ENCODE measurements at regions not wholly inside any gene's neighbourhood (a gene's known extent, or its start where the extent isn't known, plus 50 kb on each side); places are given as distances from the start of the nearest gene placed in this dataset.

DNA sequence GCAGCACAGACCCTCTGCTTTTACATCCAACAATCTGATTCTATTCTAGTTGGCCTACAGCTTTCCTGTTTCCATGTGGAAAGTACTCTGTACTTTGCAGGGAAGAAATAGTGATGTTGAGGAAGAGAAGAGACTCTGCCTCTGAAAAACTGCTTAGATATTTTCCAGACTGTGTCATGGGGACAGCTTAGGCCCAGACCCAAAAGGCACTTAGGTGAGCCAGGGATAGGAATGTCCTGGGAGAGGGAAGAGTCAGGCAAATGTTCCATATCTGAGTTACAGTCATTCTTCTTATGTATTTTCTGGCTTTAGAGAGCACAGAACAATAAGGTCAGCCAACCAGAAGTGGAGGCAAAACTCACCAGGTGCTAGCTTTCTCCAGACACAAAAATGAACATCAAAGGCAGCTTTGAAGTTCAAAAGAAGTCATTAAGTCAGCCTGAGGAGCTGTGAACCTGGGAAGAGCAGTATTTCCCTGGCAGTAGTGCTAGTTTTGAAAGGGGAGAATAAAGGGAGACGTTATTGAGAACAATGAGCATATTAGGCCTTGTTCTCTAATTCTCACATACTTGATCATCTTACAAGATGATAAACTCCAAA, 199.7 kb upstream of the LMNTD1 start:
- H3K27me3 ChIP-seq = no peaks in the 10 kb centered on the region
- H3K36me3 ChIP-seq = no peaks in the 10 kb centered on the region
- H3K27ac ChIP-seq = no peak overlapping the region
- TF ChIP-seq, protein P1, sequence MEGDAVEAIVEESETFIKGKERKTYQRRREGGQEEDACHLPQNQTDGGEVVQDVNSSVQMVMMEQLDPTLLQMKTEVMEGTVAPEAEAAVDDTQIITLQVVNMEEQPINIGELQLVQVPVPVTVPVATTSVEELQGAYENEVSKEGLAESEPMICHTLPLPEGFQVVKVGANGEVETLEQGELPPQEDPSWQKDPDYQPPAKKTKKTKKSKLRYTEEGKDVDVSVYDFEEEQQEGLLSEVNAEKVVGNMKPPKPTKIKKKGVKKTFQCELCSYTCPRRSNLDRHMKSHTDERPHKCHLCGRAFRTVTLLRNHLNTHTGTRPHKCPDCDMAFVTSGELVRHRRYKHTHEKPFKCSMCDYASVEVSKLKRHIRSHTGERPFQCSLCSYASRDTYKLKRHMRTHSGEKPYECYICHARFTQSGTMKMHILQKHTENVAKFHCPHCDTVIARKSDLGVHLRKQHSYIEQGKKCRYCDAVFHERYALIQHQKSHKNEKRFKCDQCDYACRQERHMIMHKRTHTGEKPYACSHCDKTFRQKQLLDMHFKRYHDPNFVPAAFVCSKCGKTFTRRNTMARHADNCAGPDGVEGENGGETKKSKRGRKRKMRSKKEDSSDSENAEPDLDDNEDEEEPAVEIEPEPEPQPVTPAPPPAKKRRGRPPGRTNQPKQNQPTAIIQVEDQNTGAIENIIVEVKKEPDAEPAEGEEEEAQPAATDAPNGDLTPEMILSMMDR (IDR thresholded peaks at IDR 0.05) = no peak
- TF ChIP-seq POLR2A (IDR thresholded peaks at IDR 0.05) = no peak
- intact Hi-C loops (cut with DNase I; ENCODE audit: low total_unique reads) = no loop called here
- no peaks in the 10 kb centered on the region for H3K9me3 ChIP-seq
- no peak overlapping the region for H3K4me3 ChIP-seq
- H3K4me1 ChIP-seq = no peaks in the 10 kb centered on the region
- no peak for DNase-seq

DNA sequence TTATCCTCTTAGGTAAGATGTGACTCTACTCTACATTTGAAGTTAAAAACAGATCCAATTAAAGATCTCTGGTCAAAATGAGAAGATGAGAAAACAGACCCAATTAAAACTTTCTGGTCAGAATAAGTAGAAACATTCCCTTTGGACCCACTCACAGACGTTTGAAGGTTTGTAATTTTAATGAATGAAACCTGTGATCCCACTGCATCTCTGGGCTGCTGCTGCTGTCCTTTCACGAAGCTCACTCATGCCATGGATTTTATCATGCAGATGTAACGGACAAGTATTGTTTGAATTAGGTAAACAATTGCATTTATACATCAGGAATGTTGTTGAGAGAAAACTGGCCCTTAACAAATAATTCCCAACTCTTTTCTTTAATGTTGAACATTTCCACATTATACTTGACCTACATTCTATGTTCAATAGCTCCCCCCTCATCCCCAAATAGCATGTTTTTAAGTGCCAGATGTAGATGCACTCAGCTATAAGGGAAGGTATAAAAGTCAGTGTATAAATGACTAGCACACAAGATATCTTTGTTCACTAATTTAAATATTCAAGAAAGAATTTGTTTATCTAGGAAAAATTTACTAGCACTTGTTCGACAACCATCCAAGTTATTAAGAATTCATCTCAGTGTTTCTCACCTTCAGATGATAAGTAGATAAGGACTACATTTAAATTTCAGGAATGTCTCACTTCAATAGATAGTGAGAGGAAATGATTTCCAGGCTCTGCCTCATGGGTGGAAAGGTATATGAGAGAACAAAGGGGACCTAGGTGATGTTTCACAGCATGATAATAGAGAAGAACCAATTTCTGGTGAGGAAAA, 202.3 kb upstream of the LMNTD1 start:
- Histone ChIP-seq H3K9me3 (no peaks in the 10 kb centered on the region), H3K36me3 (no peaks in the 10 kb centered on the region), H3K4me3 (no peak overlapping the region), H3K27me3 (no peaks in the 10 kb centered on the region), H3K27ac (no peak overlapping the region), H3K4me1 (no peaks in the 10 kb centered on the region)
- intact Hi-C loops (cut with DNase I; ENCODE audit: low total_unique reads) = no loop called here
- TF ChIP-seq, protein P1 (IDR thresholded peaks at IDR 0.05) = no peak
- no peak for TF ChIP-seq POLR2A (IDR thresholded peaks at IDR 0.05)
- DNase-seq = no peak

DNA sequence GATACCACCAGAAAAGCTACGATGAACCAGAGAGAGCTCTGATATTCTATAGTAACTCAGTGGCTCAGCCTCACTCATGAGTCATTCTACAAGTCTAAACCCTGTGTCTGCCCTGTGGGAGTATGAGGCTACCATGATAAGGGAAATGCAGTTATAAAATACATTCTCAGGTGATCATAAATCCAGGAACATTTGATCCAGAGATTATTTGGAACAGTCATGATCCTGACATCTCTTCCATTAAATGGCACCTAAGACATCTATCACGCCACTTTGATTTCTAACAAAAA, 202.6 kb upstream of the RASSF8 start:
- TF ChIP-seq, protein P1 (IDR thresholded peaks at IDR 0.05) = no peak
- no peak for TF ChIP-seq POLR2A (IDR thresholded peaks at IDR 0.05)
- intact Hi-C loops (cut with DNase I; ENCODE audit: low total_unique reads) = no loop called here
- H3K36me3 ChIP-seq = no peaks in the 10 kb centered on the region
- H3K27ac ChIP-seq = no peak overlapping the region
- no peaks in the 10 kb centered on the region for H3K9me3 ChIP-seq
- H3K4me3 ChIP-seq = no peak overlapping the region
- no peaks in the 10 kb centered on the region for H3K4me1 ChIP-seq
- H3K27me3 ChIP-seq = no peaks in the 10 kb centered on the region
- DNase-seq = no peak

DNA sequence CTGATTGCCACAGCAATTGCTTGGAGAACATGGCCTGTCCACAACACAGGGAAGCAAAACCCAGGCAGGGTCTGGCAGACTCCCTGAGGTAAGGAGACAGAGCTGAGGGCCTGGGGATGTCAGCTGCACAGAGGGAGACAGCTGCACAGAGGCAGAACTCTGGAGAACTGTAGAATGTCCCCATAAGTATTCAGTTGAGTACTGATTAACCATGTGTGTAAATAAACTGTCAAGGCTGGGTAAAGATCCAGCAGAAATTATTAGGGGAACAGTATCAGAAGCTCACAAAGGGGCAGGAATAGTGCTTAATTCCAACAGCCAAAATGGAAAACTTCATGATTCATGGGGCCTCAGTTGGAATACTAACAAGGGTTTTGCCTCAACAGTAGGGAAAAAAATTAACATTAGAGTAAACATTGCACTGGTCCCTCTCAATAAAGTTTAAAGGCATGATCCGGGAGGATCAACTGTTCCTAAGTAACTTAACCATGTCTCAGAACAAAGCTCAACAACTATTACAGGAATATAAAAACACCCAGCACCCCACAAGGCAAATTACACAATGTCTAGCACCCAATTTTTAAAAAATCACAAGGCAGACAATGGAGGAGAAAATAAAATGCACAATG, 201.3 kb upstream of the RASSF8 start:
- TF ChIP-seq POLR2A (IDR thresholded peaks at IDR 0.05) = no peak
- TF ChIP-seq, protein P1 (IDR thresholded peaks at IDR 0.05) = no peak
- Histone ChIP-seq H3K4me1 (no peaks in the 10 kb centered on the region), H3K27ac (no peak overlapping the region), H3K27me3 (no peaks in the 10 kb centered on the region), H3K36me3 (no peaks in the 10 kb centered on the region), H3K9me3 (no peaks in the 10 kb centered on the region), H3K4me3 (no peak overlapping the region)
- intact Hi-C loops (cut with DNase I; ENCODE audit: low total_unique reads) = no loop called here
- no peak for DNase-seq

DNA sequence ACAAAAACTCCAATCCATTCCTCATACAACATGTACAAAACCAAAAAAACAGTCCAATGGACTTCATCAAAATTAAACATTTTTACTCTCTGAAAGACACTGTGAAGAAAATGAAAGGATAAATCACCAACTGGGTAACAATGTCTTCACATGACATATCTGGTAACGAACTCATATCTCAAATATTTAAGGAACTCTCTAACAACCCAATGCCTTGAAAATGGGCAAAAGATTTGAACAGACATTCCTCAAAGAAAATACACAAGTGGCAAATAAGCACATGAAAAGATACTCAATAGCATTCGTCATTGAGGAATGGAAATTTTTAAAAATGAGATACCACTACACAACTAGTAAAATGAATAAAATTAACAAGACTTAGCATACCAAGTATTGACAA, 198.7 kb upstream of the RASSF8 start:
- no peaks in the 10 kb centered on the region for H3K9me3 ChIP-seq
- DNase-seq = no peak
- H3K27me3 ChIP-seq = no peaks in the 10 kb centered on the region
- no peaks in the 10 kb centered on the region for H3K36me3 ChIP-seq
- no peak for TF ChIP-seq POLR2A (IDR thresholded peaks at IDR 0.05)
- TF ChIP-seq, protein P1 (IDR thresholded peaks at IDR 0.05) = no peak
- H3K4me3 ChIP-seq = no peak overlapping the region
- no peak overlapping the region for H3K27ac ChIP-seq
- intact Hi-C loops (cut with DNase I; ENCODE audit: low total_unique reads) = no loop called here
- no peaks in the 10 kb centered on the region for H3K4me1 ChIP-seq
